Ishikawa (cell line): ENCODE measurements at regions not wholly inside any gene's neighbourhood (a gene's known extent, or its start where the extent isn't known, plus 50 kb on each side); places are given as distances from the start of the nearest gene placed in this dataset.

ENCODE experiments used
- CEBPB ChIP-seq: IDR thresholded peaks from 2 replicates; pipeline ENCODE4 v1.6.1; 2012
- CREB1 ChIP-seq: IDR thresholded peaks from 2 replicates; pipeline ENCODE4 v1.6.1; 2012; ENCODE audit warnings: low read depth
- EGR1 ChIP-seq: IDR thresholded peaks from 2 replicates; pipeline ENCODE4 v1.6.1; 2012
- EP300 ChIP-seq: IDR thresholded peaks from 2 replicates; pipeline ENCODE4 v1.6.1; 2012; ENCODE audit warnings: borderline replicate concordance
- FOXM1 ChIP-seq: IDR thresholded peaks from 2 replicates; pipeline ENCODE4 v1.6.1; 2012; ENCODE audit warnings: low read depth, borderline replicate concordance
- NFIC ChIP-seq: IDR thresholded peaks from 2 replicates; pipeline ENCODE4 v1.6.1; 2012
- RAD21 ChIP-seq: IDR thresholded peaks from 2 replicates; pipeline ENCODE4 v1.6.1; 2012; ENCODE audit warnings: low read depth
- TAF1 ChIP-seq: IDR thresholded peaks from 2 replicates; pipeline ENCODE4 v1.6.1; 2012; ENCODE audit warnings: low read depth, mild to moderate bottlenecking
- TCF12 ChIP-seq: IDR thresholded peaks from 2 replicates; pipeline ENCODE4 v1.6.1; 2012; ENCODE audit warnings: low read depth
- TEAD4 ChIP-seq: IDR thresholded peaks from 2 replicates; pipeline ENCODE4 v1.6.1; 2012
- YY1 ChIP-seq: IDR thresholded peaks from 2 replicates; pipeline ENCODE4 v1.6.1; 2012; ENCODE audit warnings: low read depth
- ZBTB7A ChIP-seq: IDR thresholded peaks from 2 replicates; pipeline ENCODE4 v1.6.1; 2012; ENCODE audit warnings: low read depth
- TF ChIP-seq, protein P1 (sequence below): IDR thresholded peaks from 2 replicates; pipeline ENCODE4 v1.6.1; 2012
- TF ChIP-seq, protein P2 (sequence below): IDR thresholded peaks from 2 replicates; pipeline ENCODE4 v1.6.1; 2012
- TF ChIP-seq, protein P3 (sequence below): IDR thresholded peaks from 2 replicates; pipeline ENCODE4 v1.6.1; 2012; ENCODE audit warnings: low read depth, mild to moderate bottlenecking

DNA sequence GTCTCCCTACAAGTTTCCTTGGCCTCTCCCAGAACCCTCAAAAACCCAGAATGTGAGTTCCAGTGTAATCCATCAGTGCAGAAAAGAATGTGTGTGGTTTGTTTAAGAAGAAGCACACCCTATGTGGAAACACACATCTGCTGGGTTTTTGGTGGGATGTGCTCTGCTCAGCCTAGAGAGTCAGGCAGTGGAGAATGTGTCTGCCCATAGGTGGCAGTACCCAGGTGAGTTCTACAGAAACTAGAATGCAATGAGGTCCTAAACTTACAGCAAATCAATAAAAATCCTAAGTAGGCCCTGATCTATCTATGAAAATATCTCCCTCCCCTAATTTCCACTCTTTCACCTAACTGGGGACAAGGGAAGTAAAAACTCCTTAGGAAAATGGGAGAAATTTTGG lies 437.3 kb downstream of the DHX35 start:
- TF ChIP-seq ZBTB7A = no peak
- TF ChIP-seq, protein P1, sequence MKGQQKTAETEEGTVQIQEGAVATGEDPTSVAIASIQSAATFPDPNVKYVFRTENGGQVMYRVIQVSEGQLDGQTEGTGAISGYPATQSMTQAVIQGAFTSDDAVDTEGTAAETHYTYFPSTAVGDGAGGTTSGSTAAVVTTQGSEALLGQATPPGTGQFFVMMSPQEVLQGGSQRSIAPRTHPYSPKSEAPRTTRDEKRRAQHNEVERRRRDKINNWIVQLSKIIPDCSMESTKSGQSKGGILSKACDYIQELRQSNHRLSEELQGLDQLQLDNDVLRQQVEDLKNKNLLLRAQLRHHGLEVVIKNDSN = no peak
- no peak for TF ChIP-seq CEBPB
- no peak for TF ChIP-seq RAD21
- TF ChIP-seq FOXM1 = no peak
- no peak for TF ChIP-seq CREB1
- no peak for TF ChIP-seq NFIC
- TF ChIP-seq, protein P2, sequence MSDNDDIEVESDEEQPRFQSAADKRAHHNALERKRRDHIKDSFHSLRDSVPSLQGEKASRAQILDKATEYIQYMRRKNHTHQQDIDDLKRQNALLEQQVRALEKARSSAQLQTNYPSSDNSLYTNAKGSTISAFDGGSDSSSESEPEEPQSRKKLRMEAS = no peak
- TF ChIP-seq TEAD4 = no peak
- no peak for TF ChIP-seq TCF12
- TF ChIP-seq EGR1 = no peak
- TF ChIP-seq YY1 = no peak
- TF ChIP-seq EP300 = no peak
- TF ChIP-seq, protein P3, sequence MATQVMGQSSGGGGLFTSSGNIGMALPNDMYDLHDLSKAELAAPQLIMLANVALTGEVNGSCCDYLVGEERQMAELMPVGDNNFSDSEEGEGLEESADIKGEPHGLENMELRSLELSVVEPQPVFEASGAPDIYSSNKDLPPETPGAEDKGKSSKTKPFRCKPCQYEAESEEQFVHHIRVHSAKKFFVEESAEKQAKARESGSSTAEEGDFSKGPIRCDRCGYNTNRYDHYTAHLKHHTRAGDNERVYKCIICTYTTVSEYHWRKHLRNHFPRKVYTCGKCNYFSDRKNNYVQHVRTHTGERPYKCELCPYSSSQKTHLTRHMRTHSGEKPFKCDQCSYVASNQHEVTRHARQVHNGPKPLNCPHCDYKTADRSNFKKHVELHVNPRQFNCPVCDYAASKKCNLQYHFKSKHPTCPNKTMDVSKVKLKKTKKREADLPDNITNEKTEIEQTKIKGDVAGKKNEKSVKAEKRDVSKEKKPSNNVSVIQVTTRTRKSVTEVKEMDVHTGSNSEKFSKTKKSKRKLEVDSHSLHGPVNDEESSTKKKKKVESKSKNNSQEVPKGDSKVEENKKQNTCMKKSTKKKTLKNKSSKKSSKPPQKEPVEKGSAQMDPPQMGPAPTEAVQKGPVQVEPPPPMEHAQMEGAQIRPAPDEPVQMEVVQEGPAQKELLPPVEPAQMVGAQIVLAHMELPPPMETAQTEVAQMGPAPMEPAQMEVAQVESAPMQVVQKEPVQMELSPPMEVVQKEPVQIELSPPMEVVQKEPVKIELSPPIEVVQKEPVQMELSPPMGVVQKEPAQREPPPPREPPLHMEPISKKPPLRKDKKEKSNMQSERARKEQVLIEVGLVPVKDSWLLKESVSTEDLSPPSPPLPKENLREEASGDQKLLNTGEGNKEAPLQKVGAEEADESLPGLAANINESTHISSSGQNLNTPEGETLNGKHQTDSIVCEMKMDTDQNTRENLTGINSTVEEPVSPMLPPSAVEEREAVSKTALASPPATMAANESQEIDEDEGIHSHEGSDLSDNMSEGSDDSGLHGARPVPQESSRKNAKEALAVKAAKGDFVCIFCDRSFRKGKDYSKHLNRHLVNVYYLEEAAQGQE = no peak
- no peak for TF ChIP-seq TAF1

DNA sequence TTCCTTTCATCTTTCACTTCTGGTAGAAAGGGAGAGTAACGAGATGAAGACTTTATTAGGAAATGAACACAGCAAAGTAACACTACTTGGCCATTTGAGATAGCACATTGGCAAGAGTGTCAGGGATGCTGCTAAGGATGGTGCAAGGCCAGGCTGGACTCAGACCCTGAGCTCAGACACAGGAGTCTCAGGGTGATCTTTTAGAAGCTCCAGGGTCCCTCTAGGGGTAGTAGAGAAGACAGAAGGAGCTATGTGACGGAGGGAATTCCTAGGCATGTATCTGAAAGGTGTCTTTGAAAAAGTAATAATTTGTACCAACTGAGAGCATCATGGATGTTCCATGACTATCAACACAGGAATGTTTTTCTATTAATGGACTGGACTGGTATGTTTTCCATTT lies 436.5 kb downstream of the DHX35 start:
- no peak for TF ChIP-seq ZBTB7A
- no peak for TF ChIP-seq NFIC
- no peak for TF ChIP-seq EGR1
- TF ChIP-seq TCF12 = no peak
- TF ChIP-seq, protein P3 = no peak
- TF ChIP-seq RAD21 = no peak
- no peak for TF ChIP-seq FOXM1
- TF ChIP-seq, protein P2 = no peak
- no peak for TF ChIP-seq TAF1
- TF ChIP-seq, protein P1 = no peak
- TF ChIP-seq TEAD4 = no peak
- no peak for TF ChIP-seq EP300
- TF ChIP-seq YY1 = no peak
- TF ChIP-seq CREB1 = no peak
- TF ChIP-seq CEBPB = no peak

DNA sequence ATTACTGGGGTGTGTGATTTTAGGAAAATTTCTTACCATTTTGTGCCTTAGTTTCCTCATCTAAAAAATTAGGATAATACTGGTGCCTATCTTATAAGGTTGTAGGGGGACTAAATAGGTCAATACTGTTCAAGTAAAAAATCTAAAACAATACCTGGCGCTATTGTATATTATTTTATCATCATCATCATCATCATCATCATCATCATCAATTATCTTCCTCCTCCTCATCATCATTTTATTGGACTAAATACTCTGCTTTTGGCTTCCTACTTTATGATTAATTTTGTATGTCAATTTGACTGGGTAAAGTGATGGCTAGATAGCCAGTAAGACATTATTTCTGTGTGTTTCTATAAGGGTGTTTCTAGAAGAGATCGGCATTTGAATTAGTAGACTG lies 435.5 kb downstream of the DHX35 start:
- TF ChIP-seq ZBTB7A = no peak
- TF ChIP-seq EGR1 = no peak
- TF ChIP-seq CREB1 = no peak
- TF ChIP-seq, protein P3 = no peak
- TF ChIP-seq TAF1 = no peak
- TF ChIP-seq, protein P1 = no peak
- TF ChIP-seq YY1 = no peak
- no peak for TF ChIP-seq CEBPB
- no peak for TF ChIP-seq TCF12
- no peak for TF ChIP-seq NFIC

DNA sequence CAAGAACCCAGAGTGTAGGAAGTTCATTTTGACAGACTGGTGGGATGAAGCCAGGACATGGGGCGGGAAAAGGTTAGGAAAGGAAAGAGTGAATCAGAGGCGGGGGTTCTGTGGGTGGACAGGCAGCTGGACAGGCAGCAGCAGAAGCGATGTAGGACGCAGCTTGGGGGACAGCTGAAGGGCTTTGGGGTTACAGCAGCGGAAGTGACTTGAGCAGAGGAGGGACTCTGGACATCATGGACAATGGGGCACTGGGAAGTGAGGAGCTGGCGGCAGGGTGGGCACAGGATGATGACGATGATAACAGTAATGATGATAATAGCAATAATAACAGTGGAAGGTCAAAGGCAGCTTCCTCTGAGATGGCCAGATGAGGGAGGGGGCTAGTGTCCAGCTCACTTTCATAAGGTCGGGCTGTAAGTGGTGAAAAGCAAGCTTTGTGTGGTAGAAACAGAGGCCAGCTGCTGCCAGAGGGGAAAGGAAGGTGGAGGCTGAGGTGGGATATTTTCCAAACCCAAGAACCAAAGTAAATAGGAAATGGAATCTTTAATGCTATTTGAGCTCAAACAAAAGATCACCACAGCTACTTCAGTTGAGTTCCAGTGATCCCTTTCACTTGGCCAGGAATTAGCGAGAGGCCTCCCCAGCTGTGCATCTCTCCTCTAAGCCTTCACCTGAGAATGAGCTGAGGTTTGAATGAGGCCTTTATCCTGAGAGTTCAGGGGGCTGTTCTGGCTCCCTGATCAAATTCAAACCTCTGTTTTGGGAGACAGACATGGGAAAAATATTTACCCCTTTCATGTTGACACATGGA lies 433.5 kb downstream of the DHX35 start:
- TF ChIP-seq, protein P2 = no peak
- no peak for TF ChIP-seq EP300
- no peak for TF ChIP-seq TEAD4
- TF ChIP-seq NFIC = no peak
- no peak for TF ChIP-seq ZBTB7A
- TF ChIP-seq TAF1 = no peak
- TF ChIP-seq RAD21 = no peak
- no peak for TF ChIP-seq CEBPB
- no peak for TF ChIP-seq FOXM1
- no peak for TF ChIP-seq TCF12
- no peak for TF ChIP-seq YY1
- TF ChIP-seq EGR1 = no peak
